MM.1S (cell line): ENCODE measurements at regions not wholly inside any gene's neighbourhood (a gene's known extent, or its start where the extent isn't known, plus 50 kb on each side); places are given as distances from the start of the nearest gene placed in this dataset.

Experiments
- CTCF ChIP-seq: fragments of 300-600 bp; sonication (generic); IDR thresholded peaks from 2 replicates; pipeline ENCODE4 v1.5.1; 2016; ENCODE audit warnings: antibody characterized with exemption, low read length, mixed read lengths
- EZH2phosphoT487 ChIP-seq: fragments of 300-600 bp; sonication (generic); IDR thresholded peaks from 2 replicates; pipeline ENCODE4 v1.6.1; 2018; ENCODE audit warnings: antibody characterized with exemption, low read length

- no peak for TF ChIP-seq CTCF
- TF ChIP-seq EZH2phosphoT487 = no peak
Measured at GRCh38 chr12:126727218-126728075, 1539.5 kb upstream of the TMEM132C start.
